Neuronal stem cell (in vitro differentiated cells): ENCODE measurements at regions not wholly inside any gene's neighbourhood (a gene's known extent, or its start where the extent isn't known, plus 50 kb on each side); places are given as distances from the start of the nearest gene placed in this dataset.

Source experiments
- DNase-seq: peaks from one replicate; pipeline ENCODE4 v3.0.0-alpha.2; 2013; ENCODE audit warnings: low spot score
- H2AFZ ChIP-seq: one replicate; pipeline ENCODE4 v1.6.1; 2013; ENCODE audit warnings: mild to moderate bottlenecking, low read length, inconsistent platforms
- H2AK5ac ChIP-seq: 2 replicates; pipeline ENCODE4 v1.6.1; 2013; ENCODE audit warnings: low read depth, mild to moderate bottlenecking, inconsistent platforms, low read length, moderate library complexity, mixed read lengths
- H2BK120ac ChIP-seq: 2 replicates; pipeline ENCODE4 v1.6.1; 2013; ENCODE audit warnings: low read depth, mild to moderate bottlenecking, inconsistent platforms, low read length, moderate library complexity, mixed read lengths
- H2BK12ac ChIP-seq: one replicate; pipeline ENCODE4 v1.6.1; 2013; ENCODE audit warnings: low read length, inconsistent platforms
- H2BK15ac ChIP-seq: 2 replicates; pipeline ENCODE4 v1.6.1; 2013; ENCODE audit warnings: mild to moderate bottlenecking, low read length, inconsistent platforms, mixed read lengths
- H2BK5ac ChIP-seq: one replicate; pipeline ENCODE4 v1.6.1; 2013; ENCODE audit warnings: inconsistent platforms, mild to moderate bottlenecking, low read length, moderate library complexity
- H3K14ac ChIP-seq: one replicate; pipeline ENCODE4 v1.6.1; 2013; ENCODE audit warnings: low read length, inconsistent platforms
- H3K18ac ChIP-seq: 2 replicates; pipeline ENCODE4 v1.6.1; 2013; ENCODE audit warnings: low read length, inconsistent platforms
- H3K23ac ChIP-seq: 2 replicates; pipeline ENCODE4 v1.6.1; 2013; ENCODE audit warnings: low read depth, mild to moderate bottlenecking, mixed read lengths, low read length, inconsistent platforms; ENCODE audit not compliant: poor library complexity
- H3K27ac ChIP-seq: replicated peaks from 3 replicates; pipeline ENCODE4 v1.5.1; 2013; ENCODE audit warnings: low read length, inconsistent platforms
- H3K27me3 ChIP-seq, 3 experiments: 2 replicates each; pipeline ENCODE4 v1.6.1; 2013; ENCODE audit warnings: low read length in 3 of 3, mild to moderate bottlenecking in 2 of 3, inconsistent platforms in 1 of 3, low read depth in 1 of 3, mixed read lengths in 1 of 3, moderate library complexity in 1 of 3; ENCODE audit not compliant: control insufficient read depth in 3 of 3, insufficient read depth in 3 of 3
- H3K36me3 ChIP-seq, 2 donors: replicated peaks in 1 of 2; 2 replicates each; pipeline ENCODE4 v1.6.1; 2013; ENCODE audit warnings: low read length in 2 of 2; ENCODE audit not compliant: control insufficient read depth in 2 of 2, insufficient read depth in 2 of 2
- H3K4ac ChIP-seq: 2 replicates; pipeline ENCODE4 v1.6.1; 2013; ENCODE audit warnings: inconsistent platforms, mild to moderate bottlenecking, low read length, moderate library complexity
- H3K4me1 ChIP-seq, 2 donors: 1 replicate in 1 of 2; 2 replicates in 1 of 2; pipeline ENCODE4 v1.6.1; 2013; ENCODE audit warnings: low read length in 2 of 2, low read depth in 1 of 2; ENCODE audit not compliant: control insufficient read depth in 2 of 2, insufficient read depth in 1 of 2
- H3K4me2 ChIP-seq: one replicate; pipeline ENCODE4 v1.6.1; 2013; ENCODE audit warnings: mild to moderate bottlenecking, low read length, inconsistent platforms; ENCODE audit not compliant: insufficient read depth, poor library complexity, severe bottlenecking
- H3K4me3 ChIP-seq, 2 donors: 2 replicates each; pipeline ENCODE4 v1.5.1; 2013; ENCODE audit warnings: low read length in 2 of 2, mild to moderate bottlenecking in 2 of 2, inconsistent platforms in 1 of 2, moderate library complexity in 1 of 2
- H3K79me1 ChIP-seq: one replicate; pipeline ENCODE4 v1.6.1; 2013; ENCODE audit warnings: low read depth, mild to moderate bottlenecking, inconsistent platforms, low read length, moderate library complexity
- H3K9ac ChIP-seq: one replicate; pipeline ENCODE4 v1.6.1; 2013; ENCODE audit warnings: mild to moderate bottlenecking, low read depth, low read length, inconsistent platforms; ENCODE audit not compliant: poor library complexity
- H3K9me3 ChIP-seq, 2 donors: replicated peaks in 1 of 2; 2 replicates each; pipeline versions ENCODE3 to v1.6.1; 2013; ENCODE audit warnings: low read length in 2 of 2, mild to moderate bottlenecking in 2 of 2, inconsistent platforms in 1 of 2, low read depth in 1 of 2, mixed read lengths in 1 of 2, moderate library complexity in 1 of 2; ENCODE audit not compliant: control insufficient read depth in 2 of 2, insufficient read depth in 1 of 2
- H4K8ac ChIP-seq: one replicate; pipeline ENCODE4 v1.6.1; 2013; ENCODE audit warnings: low read depth, mild to moderate bottlenecking, inconsistent platforms, low read length, moderate library complexity
- H4K91ac ChIP-seq: one replicate; pipeline ENCODE4 v1.6.1; 2013; ENCODE audit warnings: low read length, low read depth, mild to moderate bottlenecking, inconsistent platforms; ENCODE audit not compliant: poor library complexity
- WGBS, 2 donors: extraction: QIAGEN DNeasy Blood & Tissue Kit; methylation state at CpG; one replicate each; pipeline ENCODE4 v1.1.7; 2013; ENCODE audit warnings: missing lambda C conversion rate in 2 of 2, mixed read lengths in 1 of 2; ENCODE audit not compliant: insufficient read length in 2 of 2, insufficient replicate concordance in 1 of 2; ENCODE audit errors: extremely low coverage in 2 of 2; 5-methylcytosine and 5-hydroxymethylcytosine counted together

GRCh38 chr6:103011605-103012004 lies 1618.1 kb downstream of the GRIK2 start:
- H3K79me1 ChIP-seq, result no peaks in the 10 kb centered on the region
- H2BK120ac ChIP-seq, result no peak overlapping the region
- no peaks in the 10 kb centered on the region for H3K27me3 ChIP-seq
- no CpG with 5 or more reads among the region's 2 CpGs for WGBS, 2 donors
- H3K18ac ChIP-seq, result no peak overlapping the region
- no peaks in the 10 kb centered on the region for H3K9me3 ChIP-seq
- no peak overlapping the region for H3K9ac ChIP-seq
- no peak overlapping the region for H3K4me2 ChIP-seq
- no peak overlapping the region for H3K23ac ChIP-seq
- no peak overlapping the region for H2AK5ac ChIP-seq
- H2BK5ac ChIP-seq, result no peak overlapping the region
- no peak overlapping the region for H2BK12ac ChIP-seq
- H4K8ac ChIP-seq, result no peak overlapping the region
- no peaks in the 10 kb centered on the region for H3K36me3 ChIP-seq
- H3K4me1 ChIP-seq, result no peaks in the 10 kb centered on the region
- no peak overlapping the region for H2BK15ac ChIP-seq
- DNase-seq, result no peak
- no peak overlapping the region for H4K91ac ChIP-seq
- no peak overlapping the region for H2AFZ ChIP-seq
- no peak overlapping the region for H3K4me3 ChIP-seq
- H3K27ac ChIP-seq, result no peak overlapping the region
- H3K14ac ChIP-seq, result no peak overlapping the region
- no peak overlapping the region for H3K4ac ChIP-seq

- no peaks in the 10 kb centered on the region for H3K9me3 ChIP-seq
- H3K4me1 ChIP-seq, result no peaks in the 10 kb centered on the region
- no peak overlapping the region for H4K8ac ChIP-seq
- no peak overlapping the region for H3K18ac ChIP-seq
- no peaks in the 10 kb centered on the region for H3K27me3 ChIP-seq
- no peak overlapping the region for H2AK5ac ChIP-seq
- no peak for DNase-seq
- no CpG with 5 or more reads among the region's 3 CpGs for WGBS, 2 donors
- no peaks in the 10 kb centered on the region for H3K79me1 ChIP-seq
- no peak overlapping the region for H2BK5ac ChIP-seq
- no peak overlapping the region for H3K14ac ChIP-seq
- no peak overlapping the region for H3K4me3 ChIP-seq
- H2AFZ ChIP-seq, result no peak overlapping the region
- H2BK12ac ChIP-seq, result no peak overlapping the region
- H2BK15ac ChIP-seq, result no peak overlapping the region
- no peak overlapping the region for H4K91ac ChIP-seq
- no peak overlapping the region for H3K27ac ChIP-seq
- H3K4me2 ChIP-seq, result no peak overlapping the region
- no peak overlapping the region for H3K9ac ChIP-seq
- no peaks in the 10 kb centered on the region for H3K36me3 ChIP-seq
- no peak overlapping the region for H3K23ac ChIP-seq
- H3K4ac ChIP-seq, result no peak overlapping the region
- H2BK120ac ChIP-seq, result no peak overlapping the region
Measured at GRCh38 chr6:103002282-103002681, 1608.8 kb downstream of the GRIK2 start.

- no peak for DNase-seq
- Histone ChIP-seq H3K23ac (no peak overlapping the region), H2BK15ac (no peak overlapping the region), H3K27ac (no peak overlapping the region), H3K18ac (no peak overlapping the region), H2AFZ (peak overlapping the region; percentile 76), H3K4me2 (no peak overlapping the region), H2BK120ac (no peak overlapping the region), H3K4ac (no peak overlapping the region), H2BK5ac (no peak overlapping the region), H3K9ac (no peak overlapping the region), H3K4me1 (no peaks in the 10 kb centered on the region), H3K14ac (no peak overlapping the region), H2BK12ac (no peak overlapping the region), H3K4me3 (no peak overlapping the region), H3K9me3 (no peaks in the 10 kb centered on the region), H4K91ac (no peak overlapping the region), H2AK5ac (no peak overlapping the region), H3K36me3 (no peaks in the 10 kb centered on the region), H4K8ac (no peak overlapping the region), H3K79me1 (no peaks in the 10 kb centered on the region), H3K27me3 (no peaks in the 10 kb centered on the region)
- no CpG with 5 or more reads among the region's 1 CpG for WGBS, 2 donors
Measured at GRCh38 chr6:103001724-103002123, 1608.2 kb downstream of the GRIK2 start.

- Histone ChIP-seq H2BK5ac (no peak overlapping the region), H3K4me2 (no peak overlapping the region), H3K23ac (no peak overlapping the region), H3K27me3 (no peaks in the 10 kb centered on the region), H2BK120ac (no peak overlapping the region), H2BK12ac (no peak overlapping the region), H3K79me1 (no peaks in the 10 kb centered on the region), H4K8ac (no peak overlapping the region), H2AFZ (peak overlapping the region; percentile 76), H3K4ac (no peak overlapping the region), H3K4me1 (no peaks in the 10 kb centered on the region), H3K4me3 (no peak overlapping the region), H3K9ac (no peak overlapping the region), H2AK5ac (no peak overlapping the region), H2BK15ac (no peak overlapping the region), H3K18ac (no peak overlapping the region), H3K14ac (no peak overlapping the region), H3K27ac (no peak overlapping the region), H3K36me3 (no peaks in the 10 kb centered on the region), H4K91ac (no peak overlapping the region), H3K9me3 (no peaks in the 10 kb centered on the region)
- WGBS, 2 donors, result no CpG with 5 or more reads among the region's 8 CpGs
- DNase-seq, result no peak
Measured at GRCh38 chr6:103000688-103001087, 1607.2 kb downstream of the GRIK2 start.
